ENCODE measurements at regions not wholly inside any gene's neighbourhood (a gene's known extent, or its start where the extent isn't known, plus 50 kb on each side); places are given as distances from the start of the nearest gene placed in this dataset.

DNA sequence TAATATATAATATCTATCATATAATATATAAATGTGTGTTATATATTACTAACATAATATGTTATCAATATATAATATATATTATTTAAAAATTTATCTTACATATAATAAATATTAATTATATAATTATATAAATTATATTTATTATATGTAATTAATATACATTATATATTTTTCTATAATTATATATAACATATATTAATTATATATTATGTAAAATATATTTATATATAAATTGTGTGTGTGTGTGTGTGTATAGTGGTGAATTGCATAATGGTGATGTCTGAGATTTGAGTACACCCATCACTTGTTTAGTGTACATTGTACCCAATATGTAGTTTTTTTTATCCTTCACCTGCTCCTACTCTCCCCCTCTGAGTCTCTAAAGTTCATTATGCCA is 205.9 kb upstream of the KCNG1 start:
- Histone ChIP-seq H3K27me3 (no peaks in the 10 kb centered on the region), H3K4me1 (ENCODE audit: insufficient read depth) (no peaks in the 10 kb centered on the region), H3K27ac (no peak overlapping the region), H3K4me3 (no peak overlapping the region), H3K36me3 (no peaks in the 10 kb centered on the region), H3K9me3 (no peaks in the 10 kb centered on the region)
- no peak for TF ChIP-seq EP300 (IDR thresholded peaks at IDR 0.05)
- TF ChIP-seq, protein P1, sequence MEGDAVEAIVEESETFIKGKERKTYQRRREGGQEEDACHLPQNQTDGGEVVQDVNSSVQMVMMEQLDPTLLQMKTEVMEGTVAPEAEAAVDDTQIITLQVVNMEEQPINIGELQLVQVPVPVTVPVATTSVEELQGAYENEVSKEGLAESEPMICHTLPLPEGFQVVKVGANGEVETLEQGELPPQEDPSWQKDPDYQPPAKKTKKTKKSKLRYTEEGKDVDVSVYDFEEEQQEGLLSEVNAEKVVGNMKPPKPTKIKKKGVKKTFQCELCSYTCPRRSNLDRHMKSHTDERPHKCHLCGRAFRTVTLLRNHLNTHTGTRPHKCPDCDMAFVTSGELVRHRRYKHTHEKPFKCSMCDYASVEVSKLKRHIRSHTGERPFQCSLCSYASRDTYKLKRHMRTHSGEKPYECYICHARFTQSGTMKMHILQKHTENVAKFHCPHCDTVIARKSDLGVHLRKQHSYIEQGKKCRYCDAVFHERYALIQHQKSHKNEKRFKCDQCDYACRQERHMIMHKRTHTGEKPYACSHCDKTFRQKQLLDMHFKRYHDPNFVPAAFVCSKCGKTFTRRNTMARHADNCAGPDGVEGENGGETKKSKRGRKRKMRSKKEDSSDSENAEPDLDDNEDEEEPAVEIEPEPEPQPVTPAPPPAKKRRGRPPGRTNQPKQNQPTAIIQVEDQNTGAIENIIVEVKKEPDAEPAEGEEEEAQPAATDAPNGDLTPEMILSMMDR (IDR thresholded peaks at IDR 0.05), result no peak
- TF ChIP-seq POLR2A (IDR thresholded peaks at IDR 0.05), result no peak
- intact Hi-C loops (cut with DNase I), result no loop called here
- DNase-seq, result no peak

DNA sequence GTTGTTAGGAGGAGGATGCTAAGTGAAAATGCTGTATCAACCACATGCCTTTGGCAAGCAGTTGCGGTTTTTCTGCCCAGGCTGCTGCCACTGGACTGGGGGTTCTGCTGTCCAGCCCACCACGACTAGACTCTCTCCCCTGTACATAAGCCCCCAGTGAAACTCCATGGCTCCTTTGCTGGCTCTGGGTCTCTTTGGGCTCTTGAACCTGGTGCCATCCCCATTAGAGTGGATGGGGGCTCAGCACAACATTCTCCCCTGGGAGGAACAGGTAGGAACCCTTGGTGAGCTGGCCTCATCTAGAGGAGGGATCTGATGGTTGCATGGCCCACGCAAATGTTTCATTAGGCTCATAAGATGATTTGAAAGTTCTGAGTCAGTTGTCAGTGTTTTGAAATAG is 204.8 kb upstream of the KCNG1 start:
- no peaks in the 10 kb centered on the region for H3K4me1 ChIP-seq (ENCODE audit: insufficient read depth)
- H3K27me3 ChIP-seq, result no peaks in the 10 kb centered on the region
- TF ChIP-seq POLR2A (IDR thresholded peaks at IDR 0.05) (no peak), EP300 (IDR thresholded peaks at IDR 0.05) (no peak)
- TF ChIP-seq, protein P1 (IDR thresholded peaks at IDR 0.05), result no peak
- H3K4me3 ChIP-seq, result no peak overlapping the region
- no peaks in the 10 kb centered on the region for H3K9me3 ChIP-seq
- intact Hi-C loops (cut with DNase I), result no loop called here
- DNase-seq, result no peak
- WGBS, 3 donors, result 73 to 74% (median 74%) methylated on average over 3 of the region's 3 CpGs
- no peaks in the 10 kb centered on the region for H3K36me3 ChIP-seq
- no peak overlapping the region for H3K27ac ChIP-seq

DNA sequence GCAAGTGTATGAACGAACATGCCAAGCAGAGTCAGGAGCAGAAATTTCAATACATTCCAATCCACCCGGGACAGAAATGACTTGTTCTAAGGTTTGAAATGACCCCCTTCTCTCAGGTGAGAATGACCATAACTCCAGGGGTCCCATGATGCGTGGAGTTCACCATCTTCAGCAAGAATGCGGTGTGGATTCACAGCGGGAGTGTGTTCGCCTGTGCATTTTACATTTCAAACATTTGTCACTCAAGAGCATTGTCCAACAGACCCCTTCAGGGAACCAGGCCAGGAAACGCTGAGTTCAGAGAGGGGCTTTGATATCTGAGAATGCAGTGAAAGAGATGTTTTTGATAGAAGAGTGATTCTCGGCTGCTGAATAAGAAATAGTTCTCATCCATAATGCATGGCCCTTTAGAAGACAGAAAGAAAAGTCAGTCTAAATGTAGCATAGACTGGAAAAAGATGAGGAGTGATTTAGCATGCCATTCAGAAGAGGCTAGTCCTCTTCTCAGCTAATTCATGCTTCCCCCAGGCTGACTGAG is 200.3 kb upstream of the KCNG1 start:
- DNase-seq, result no peak
- Histone ChIP-seq H3K4me3 (no peak overlapping the region), H3K36me3 (no peaks in the 10 kb centered on the region), H3K27me3 (no peaks in the 10 kb centered on the region), H3K27ac (no peak overlapping the region), H3K4me1 (ENCODE audit: insufficient read depth) (no peaks in the 10 kb centered on the region), H3K9me3 (no peaks in the 10 kb centered on the region)
- TF ChIP-seq, protein P1 (IDR thresholded peaks at IDR 0.05), result no peak
- TF ChIP-seq EP300 (IDR thresholded peaks at IDR 0.05) (no peak), POLR2A (IDR thresholded peaks at IDR 0.05) (no peak)
- WGBS, 3 donors, result 47 to 63% (median 54%) methylated on average over 8 of the region's 8 CpGs
- intact Hi-C loops (cut with DNase I), result no loop called here

- no peaks in the 10 kb centered on the region for H3K4me1 ChIP-seq (ENCODE audit: insufficient read depth)
- no peak for DNase-seq
- H3K9me3 ChIP-seq, result peaks cover 0 to 5% of the 10 kb centered on the region in 2 donors
- intact Hi-C loops (cut with DNase I), result no loop called here
- 18 to 27% (median 18%) methylated on average over 15 of the region's 15 CpGs for WGBS, 3 donors
- no peaks in the 10 kb centered on the region for H3K27me3 ChIP-seq
- no peak overlapping the region for H3K27ac ChIP-seq
- no peaks in the 10 kb centered on the region for H3K36me3 ChIP-seq
- TF ChIP-seq EP300 (IDR thresholded peaks at IDR 0.05) (no peak), POLR2A (IDR thresholded peaks at IDR 0.05) (no peak)
- TF ChIP-seq, protein P1 (IDR thresholded peaks at IDR 0.05), result no peak
- H3K4me3 ChIP-seq, result no peak overlapping the region
Observed at GRCh38 chr20:51221791-51222408, 199.0 kb upstream of the KCNG1 start.
